Liver (tissue), 3 donors: ENCODE measurements at regions not wholly inside any gene's neighbourhood (a gene's known extent, or its start where the extent isn't known, plus 50 kb on each side); places are given as distances from the start of the nearest gene placed in this dataset.

ENCODE experiments used
- FOXA1 ChIP-seq: IDR thresholded peaks from 2 replicates; pipeline ENCODE4 v1.6.1; 2016; ENCODE audit warnings: antibody characterized with exemption
- HNF4A ChIP-seq, 2 donors: conservative IDR thresholded peaks; 2 replicates each; pipeline ENCODE4 v1.6.1; 2016; ENCODE audit warnings: antibody characterized with exemption in 2 of 2, mild to moderate bottlenecking in 2 of 2
- HNF4G ChIP-seq: IDR thresholded peaks from 2 replicates; pipeline ENCODE4 v1.6.1; 2016; ENCODE audit warnings: antibody characterized with exemption
- RAD21 ChIP-seq, 2 donors: IDR thresholded peaks; 2 replicates each; pipeline ENCODE4 v1.6.1; 2016; ENCODE audit warnings: antibody characterized with exemption in 2 of 2, mild to moderate bottlenecking in 2 of 2
- RXRA ChIP-seq, 2 donors: IDR thresholded peaks; 2 replicates each; pipeline ENCODE4 v1.6.1; 2017 to 2018; ENCODE audit warnings: antibody characterized with exemption in 2 of 2, mild to moderate bottlenecking in 1 of 2
- SP1 ChIP-seq: IDR thresholded peaks from 2 replicates; pipeline ENCODE4 v1.6.1; 2018; ENCODE audit warnings: antibody characterized with exemption, mild to moderate bottlenecking
- TAF1 ChIP-seq: conservative IDR thresholded peaks from 2 replicates; pipeline ENCODE4 v1.6.1; 2016; ENCODE audit warnings: antibody characterized with exemption, mild to moderate bottlenecking
- YY1 ChIP-seq: IDR thresholded peaks from 2 replicates; pipeline ENCODE4 v1.6.1; 2016; ENCODE audit warnings: antibody characterized with exemption, mild to moderate bottlenecking
- TF ChIP-seq, protein P1 (sequence below): fragments of 150-350 bp; IDR thresholded peaks from 2 replicates; pipeline ENCODE4 v1.5.1; 2017; ENCODE audit warnings: improper control_type of control experiment, low read depth, low read length; ENCODE audit not compliant: missing input control
- TF ChIP-seq, protein P2 (sequence below): IDR thresholded peaks from 2 replicates; pipeline ENCODE4 v1.6.1; 2016; ENCODE audit warnings: antibody characterized with exemption, mild to moderate bottlenecking
- TF ChIP-seq, protein P3 (sequence below): IDR thresholded peaks from 2 replicates; pipeline ENCODE4 v1.6.1; 2016; ENCODE audit warnings: antibody characterized with exemption
- TF ChIP-seq, protein P4 (sequence below): IDR thresholded peaks from 2 replicates; pipeline ENCODE4 v1.6.1; 2016; ENCODE audit warnings: antibody characterized with exemption
- donor health status: healthy.
- donor health status: healthy.

DNA sequence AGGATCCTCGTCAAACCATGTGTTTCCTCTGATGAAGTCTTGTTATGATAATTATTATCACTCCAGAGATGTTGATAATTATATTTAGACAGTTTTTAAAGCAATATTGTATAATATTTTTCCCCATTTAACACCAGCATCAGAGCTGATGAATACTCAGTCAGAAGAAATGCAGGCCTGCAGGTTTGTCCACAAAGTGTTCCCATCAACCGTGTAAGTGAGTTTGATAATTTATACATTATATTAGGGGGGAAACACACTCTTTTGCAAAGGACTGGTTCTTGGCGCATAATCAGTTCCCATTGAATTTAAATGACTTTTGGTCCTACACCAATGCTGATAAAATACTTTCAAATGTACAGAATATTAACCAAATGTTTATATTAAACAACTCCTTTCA, 454.8 kb downstream of the TOX3 start:
- TF ChIP-seq, protein P1, sequence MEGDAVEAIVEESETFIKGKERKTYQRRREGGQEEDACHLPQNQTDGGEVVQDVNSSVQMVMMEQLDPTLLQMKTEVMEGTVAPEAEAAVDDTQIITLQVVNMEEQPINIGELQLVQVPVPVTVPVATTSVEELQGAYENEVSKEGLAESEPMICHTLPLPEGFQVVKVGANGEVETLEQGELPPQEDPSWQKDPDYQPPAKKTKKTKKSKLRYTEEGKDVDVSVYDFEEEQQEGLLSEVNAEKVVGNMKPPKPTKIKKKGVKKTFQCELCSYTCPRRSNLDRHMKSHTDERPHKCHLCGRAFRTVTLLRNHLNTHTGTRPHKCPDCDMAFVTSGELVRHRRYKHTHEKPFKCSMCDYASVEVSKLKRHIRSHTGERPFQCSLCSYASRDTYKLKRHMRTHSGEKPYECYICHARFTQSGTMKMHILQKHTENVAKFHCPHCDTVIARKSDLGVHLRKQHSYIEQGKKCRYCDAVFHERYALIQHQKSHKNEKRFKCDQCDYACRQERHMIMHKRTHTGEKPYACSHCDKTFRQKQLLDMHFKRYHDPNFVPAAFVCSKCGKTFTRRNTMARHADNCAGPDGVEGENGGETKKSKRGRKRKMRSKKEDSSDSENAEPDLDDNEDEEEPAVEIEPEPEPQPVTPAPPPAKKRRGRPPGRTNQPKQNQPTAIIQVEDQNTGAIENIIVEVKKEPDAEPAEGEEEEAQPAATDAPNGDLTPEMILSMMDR, result no peak
- TF ChIP-seq SP1 (no peak), HNF4A (conservative IDR thresholded peaks at IDR 0.05) (no peak), YY1 (no peak), RAD21 (IDR thresholded peaks at IDR 0.05) (no peak), HNF4G (no peak), RXRA (IDR thresholded peaks at IDR 0.05) (no peak), TAF1 (no peak), FOXA1 (no peak)
- TF ChIP-seq, protein P2, sequence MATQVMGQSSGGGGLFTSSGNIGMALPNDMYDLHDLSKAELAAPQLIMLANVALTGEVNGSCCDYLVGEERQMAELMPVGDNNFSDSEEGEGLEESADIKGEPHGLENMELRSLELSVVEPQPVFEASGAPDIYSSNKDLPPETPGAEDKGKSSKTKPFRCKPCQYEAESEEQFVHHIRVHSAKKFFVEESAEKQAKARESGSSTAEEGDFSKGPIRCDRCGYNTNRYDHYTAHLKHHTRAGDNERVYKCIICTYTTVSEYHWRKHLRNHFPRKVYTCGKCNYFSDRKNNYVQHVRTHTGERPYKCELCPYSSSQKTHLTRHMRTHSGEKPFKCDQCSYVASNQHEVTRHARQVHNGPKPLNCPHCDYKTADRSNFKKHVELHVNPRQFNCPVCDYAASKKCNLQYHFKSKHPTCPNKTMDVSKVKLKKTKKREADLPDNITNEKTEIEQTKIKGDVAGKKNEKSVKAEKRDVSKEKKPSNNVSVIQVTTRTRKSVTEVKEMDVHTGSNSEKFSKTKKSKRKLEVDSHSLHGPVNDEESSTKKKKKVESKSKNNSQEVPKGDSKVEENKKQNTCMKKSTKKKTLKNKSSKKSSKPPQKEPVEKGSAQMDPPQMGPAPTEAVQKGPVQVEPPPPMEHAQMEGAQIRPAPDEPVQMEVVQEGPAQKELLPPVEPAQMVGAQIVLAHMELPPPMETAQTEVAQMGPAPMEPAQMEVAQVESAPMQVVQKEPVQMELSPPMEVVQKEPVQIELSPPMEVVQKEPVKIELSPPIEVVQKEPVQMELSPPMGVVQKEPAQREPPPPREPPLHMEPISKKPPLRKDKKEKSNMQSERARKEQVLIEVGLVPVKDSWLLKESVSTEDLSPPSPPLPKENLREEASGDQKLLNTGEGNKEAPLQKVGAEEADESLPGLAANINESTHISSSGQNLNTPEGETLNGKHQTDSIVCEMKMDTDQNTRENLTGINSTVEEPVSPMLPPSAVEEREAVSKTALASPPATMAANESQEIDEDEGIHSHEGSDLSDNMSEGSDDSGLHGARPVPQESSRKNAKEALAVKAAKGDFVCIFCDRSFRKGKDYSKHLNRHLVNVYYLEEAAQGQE, result no peak
- TF ChIP-seq, protein P3, sequence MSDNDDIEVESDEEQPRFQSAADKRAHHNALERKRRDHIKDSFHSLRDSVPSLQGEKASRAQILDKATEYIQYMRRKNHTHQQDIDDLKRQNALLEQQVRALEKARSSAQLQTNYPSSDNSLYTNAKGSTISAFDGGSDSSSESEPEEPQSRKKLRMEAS, result no peak
- TF ChIP-seq, protein P4, sequence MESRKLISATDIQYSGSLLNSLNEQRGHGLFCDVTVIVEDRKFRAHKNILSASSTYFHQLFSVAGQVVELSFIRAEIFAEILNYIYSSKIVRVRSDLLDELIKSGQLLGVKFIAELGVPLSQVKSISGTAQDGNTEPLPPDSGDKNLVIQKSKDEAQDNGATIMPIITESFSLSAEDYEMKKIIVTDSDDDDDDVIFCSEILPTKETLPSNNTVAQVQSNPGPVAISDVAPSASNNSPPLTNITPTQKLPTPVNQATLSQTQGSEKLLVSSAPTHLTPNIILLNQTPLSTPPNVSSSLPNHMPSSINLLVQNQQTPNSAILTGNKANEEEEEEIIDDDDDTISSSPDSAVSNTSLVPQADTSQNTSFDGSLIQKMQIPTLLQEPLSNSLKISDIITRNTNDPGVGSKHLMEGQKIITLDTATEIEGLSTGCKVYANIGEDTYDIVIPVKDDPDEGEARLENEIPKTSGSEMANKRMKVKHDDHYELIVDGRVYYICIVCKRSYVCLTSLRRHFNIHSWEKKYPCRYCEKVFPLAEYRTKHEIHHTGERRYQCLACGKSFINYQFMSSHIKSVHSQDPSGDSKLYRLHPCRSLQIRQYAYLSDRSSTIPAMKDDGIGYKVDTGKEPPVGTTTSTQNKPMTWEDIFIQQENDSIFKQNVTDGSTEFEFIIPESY, result no peak
